Type B pancreatic cell (in vitro differentiated cells): ENCODE measurements at regions not wholly inside any gene's neighbourhood (a gene's known extent, or its start where the extent isn't known, plus 50 kb on each side); places are given as distances from the start of the nearest gene placed in this dataset.

Experiments used
- DNase-seq: peaks from one replicate; pipeline ENCODE4 v3.0.0; 2021; ENCODE audit warnings: mixed read lengths; ENCODE audit not compliant: unreplicated experiment; ENCODE audit errors: extremely low spot score
- H3K27ac Mint-ChIP-seq: 2 replicates; pipeline ENCODE4 v1.8.0; 2021; ENCODE audit warnings: mild to moderate bottlenecking, mixed read lengths
- H3K27me3 Mint-ChIP-seq: 2 replicates; pipeline ENCODE4 v1.8.0; 2021; ENCODE audit warnings: mixed read lengths
- H3K36me3 Mint-ChIP-seq: 2 replicates; pipeline ENCODE4 v1.8.0; 2021; ENCODE audit warnings: mixed read lengths
- H3K4me1 Mint-ChIP-seq: one replicate; pipeline ENCODE4 v1.8.0; 2021; ENCODE audit warnings: mixed read lengths; ENCODE audit not compliant: unreplicated experiment
- H3K4me3 Mint-ChIP-seq: 2 replicates; pipeline ENCODE4 v1.8.0; 2021; ENCODE audit warnings: mild to moderate bottlenecking, mixed read lengths
- H3K9me3 Mint-ChIP-seq: 2 replicates; pipeline ENCODE4 v1.8.0; 2021; ENCODE audit warnings: mixed read lengths
- CTCF ChIP-seq: fragments of 200-600 bp; sonication (generic); conservative IDR thresholded peaks from 2 replicates; pipeline ENCODE4 v1.5.0; 2021; ENCODE audit warnings: antibody characterized with exemption, mild to moderate bottlenecking

GRCh38 chr2:118520246-118520645 lies 327.2 kb downstream of the EN1 start:
- Mint-ChIP-seq H3K4me1 (no peaks in the 10 kb centered on the region), H3K9me3 (no peaks in the 10 kb centered on the region), H3K36me3 (no peaks in the 10 kb centered on the region), H3K27me3 (peaks cover 19% of the 10 kb centered on the region), H3K27ac (no peak overlapping the region), H3K4me3 (no peak overlapping the region)
- no peak for TF ChIP-seq CTCF
- DNase-seq: no peak

GRCh38 chr2:118519511-118519910 lies 327.9 kb downstream of the EN1 start:
- H3K9me3 Mint-ChIP-seq: no peaks in the 10 kb centered on the region
- no peaks in the 10 kb centered on the region for H3K4me1 Mint-ChIP-seq
- H3K4me3 Mint-ChIP-seq: no peak overlapping the region
- no peaks in the 10 kb centered on the region for H3K36me3 Mint-ChIP-seq
- peaks cover 17% of the 10 kb centered on the region for H3K27me3 Mint-ChIP-seq
- H3K27ac Mint-ChIP-seq: no peak overlapping the region
- no peak for DNase-seq
- no peak for TF ChIP-seq CTCF

- H3K4me1 Mint-ChIP-seq: no peaks in the 10 kb centered on the region
- H3K36me3 Mint-ChIP-seq: no peaks in the 10 kb centered on the region
- no peak for DNase-seq
- H3K9me3 Mint-ChIP-seq: no peaks in the 10 kb centered on the region
- peaks cover 29% of the 10 kb centered on the region for H3K27me3 Mint-ChIP-seq
- no peak for TF ChIP-seq CTCF
- no peak overlapping the region for H3K4me3 Mint-ChIP-seq
- H3K27ac Mint-ChIP-seq: no peak overlapping the region
Measured at GRCh38 chr2:118510807-118511206, 336.6 kb downstream of the EN1 start.

- peaks cover 40% of the 10 kb centered on the region for H3K27me3 Mint-ChIP-seq
- H3K4me1 Mint-ChIP-seq: no peaks in the 10 kb centered on the region
- TF ChIP-seq CTCF: no peak
- H3K36me3 Mint-ChIP-seq: no peaks in the 10 kb centered on the region
- no peak overlapping the region for H3K27ac Mint-ChIP-seq
- no peaks in the 10 kb centered on the region for H3K9me3 Mint-ChIP-seq
- H3K4me3 Mint-ChIP-seq: no peak overlapping the region
- no peak for DNase-seq
Measured at GRCh38 chr2:118509319-118510004, 338.0 kb downstream of the EN1 start.

GRCh38 chr2:118508282-118508681 lies 339.2 kb downstream of the EN1 start:
- Mint-ChIP-seq H3K36me3 (no peaks in the 10 kb centered on the region), H3K9me3 (no peaks in the 10 kb centered on the region), H3K4me1 (no peaks in the 10 kb centered on the region), H3K4me3 (no peak overlapping the region), H3K27me3 (peaks cover 43% of the 10 kb centered on the region), H3K27ac (no peak overlapping the region)
- DNase-seq: no peak
- no peak for TF ChIP-seq CTCF

- H3K36me3 Mint-ChIP-seq: no peaks in the 10 kb centered on the region
- no peak for TF ChIP-seq CTCF
- H3K27ac Mint-ChIP-seq: no peak overlapping the region
Measured at GRCh38 chr2:118505436-118505835, 342.0 kb downstream of the EN1 start.

More at GRCh38 chr2:118505436-118505835, 342.0 kb downstream of the EN1 start:
- no peak overlapping the region for H3K4me3 Mint-ChIP-seq
- no peak for DNase-seq
- no peaks in the 10 kb centered on the region for H3K9me3 Mint-ChIP-seq
- peaks cover 56% of the 10 kb centered on the region for H3K27me3 Mint-ChIP-seq
- H3K4me1 Mint-ChIP-seq: no peaks in the 10 kb centered on the region
